MM.1S (cell line): ENCODE measurements at regions not wholly inside any gene's neighbourhood (a gene's known extent, or its start where the extent isn't known, plus 50 kb on each side); places are given as distances from the start of the nearest gene placed in this dataset.

ENCODE experiments used
- DNase-seq: peaks from one replicate; pipeline ENCODE4 v3.0.0-alpha.2; 2015
- H2AFZ ChIP-seq: fragments of 300-600 bp; sonication (generic); 2 replicates; pipeline ENCODE4 v1.6.0; 2016; ENCODE audit warnings: antibody characterized with exemption, low read length
- H3F3A ChIP-seq: fragments of 300-600 bp; sonication (generic); 2 replicates; pipeline ENCODE4 v1.6.1; 2016; ENCODE audit warnings: mild to moderate bottlenecking, antibody characterized with exemption, low read length, moderate library complexity, mixed read lengths; ENCODE audit not compliant: insufficient read depth
- H3K27ac ChIP-seq: fragments of 300-600 bp; sonication (generic); 2 replicates; pipeline ENCODE4 v1.5.1; 2016; ENCODE audit warnings: mild to moderate bottlenecking, low read length
- H3K27me3 ChIP-seq: fragments of 300-600 bp; sonication (generic); replicated peaks from 2 replicates; pipeline ENCODE4 v1.6.0; 2016; ENCODE audit warnings: low read length; ENCODE audit not compliant: insufficient read depth
- H3K36me3 ChIP-seq: fragments of 300-600 bp; sonication (generic); replicated peaks from 2 replicates; pipeline ENCODE4 v1.6.1; 2016; ENCODE audit warnings: mild to moderate bottlenecking, low read length, mixed read lengths; ENCODE audit not compliant: insufficient read depth
- H3K4me1 ChIP-seq: fragments of 300-600 bp; sonication (generic); 2 replicates; pipeline ENCODE4 v1.6.1; 2016; ENCODE audit warnings: low read length, mixed read lengths
- H3K4me2 ChIP-seq: fragments of 300-600 bp; sonication (generic); 2 replicates; pipeline ENCODE4 v1.6.0; 2016; ENCODE audit warnings: low read depth, low read length
- H3K4me3 ChIP-seq: fragments of 300-600 bp; sonication (generic); 2 replicates; pipeline ENCODE4 v1.5.1; 2016; ENCODE audit warnings: low read length, mixed read lengths
- H3K79me2 ChIP-seq: fragments of 300-600 bp; sonication (generic); 2 replicates; pipeline ENCODE4 v1.6.1; 2016; ENCODE audit warnings: mixed run types, low read length, mixed read lengths
- H3K9ac ChIP-seq: fragments of 300-600 bp; sonication (generic); 2 replicates; pipeline ENCODE4 v1.6.1; 2016; ENCODE audit warnings: low read length, mixed read lengths
- H3K9me2 ChIP-seq: fragments of 300-600 bp; sonication (generic); replicated peaks from 2 replicates; pipeline ENCODE4 v1.6.1; 2016; ENCODE audit warnings: mild to moderate bottlenecking, low read length, mixed read lengths; ENCODE audit not compliant: insufficient read depth
- H3K9me3 ChIP-seq: fragments of 300-600 bp; sonication (generic); replicated peaks from 2 replicates; pipeline ENCODE4 v1.6.1; 2016; ENCODE audit warnings: mild to moderate bottlenecking, low read length, mixed read lengths; ENCODE audit not compliant: insufficient read depth
- H4K20me1 ChIP-seq: fragments of 300-600 bp; sonication (generic); 2 replicates; pipeline ENCODE4 v1.6.1; 2016; ENCODE audit warnings: mild to moderate bottlenecking, low read length, moderate library complexity, mixed read lengths; ENCODE audit not compliant: insufficient read depth
- EZH2 ChIP-seq: fragments of 300-600 bp; sonication (generic); optimal IDR thresholded peaks from 2 replicates; pipeline ENCODE3; 2017; ENCODE audit warnings: low read depth, mild to moderate bottlenecking, antibody characterized with exemption, low read length, mixed read lengths
- EZH2phosphoT487 ChIP-seq: fragments of 300-600 bp; sonication (generic); IDR thresholded peaks from 2 replicates; pipeline ENCODE4 v1.6.1; 2018; ENCODE audit warnings: antibody characterized with exemption, low read length
- TF ChIP-seq, protein P1 (sequence below): fragments of 300-600 bp; sonication (generic); IDR thresholded peaks from 2 replicates; pipeline ENCODE4 v1.5.1; 2016; ENCODE audit warnings: antibody characterized with exemption, low read length, mixed read lengths

DNA sequence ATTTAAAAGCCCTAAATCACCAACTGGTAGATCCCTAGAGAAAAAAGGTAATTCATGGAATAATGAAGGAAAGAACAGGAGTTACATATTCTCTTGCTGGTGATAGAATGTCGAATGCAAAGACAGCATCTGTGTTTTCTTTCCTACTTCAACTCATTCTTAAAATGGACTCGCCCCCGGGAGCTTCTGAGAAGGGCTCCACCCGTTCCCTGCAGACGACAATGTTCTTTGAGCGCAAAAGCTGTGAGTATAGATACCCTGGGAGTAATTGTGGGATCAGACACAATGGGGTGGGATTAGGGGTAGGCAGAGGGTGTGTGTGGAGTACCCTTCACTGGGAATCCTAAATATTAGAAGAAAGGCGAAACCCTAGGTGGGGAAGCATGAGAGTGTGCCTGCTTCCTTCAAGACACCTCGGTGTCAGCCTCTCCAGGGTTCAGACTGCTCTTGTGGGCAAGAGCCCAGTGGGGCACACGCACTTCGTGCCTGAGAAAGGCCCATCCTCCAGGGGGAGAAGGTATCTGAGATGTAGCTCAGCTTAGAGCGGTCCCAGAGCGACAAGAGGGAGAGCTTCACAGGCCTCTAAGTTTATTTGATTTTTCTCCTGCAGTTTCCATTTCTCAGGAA is 123.3 kb upstream of the DPYD start:
- DNase-seq = no peak
- no peak overlapping the region for H3K4me2 ChIP-seq
- no peaks in the 10 kb centered on the region for H3K9me3 ChIP-seq
- no peaks in the 10 kb centered on the region for H3F3A ChIP-seq
- no peak overlapping the region for H3K4me3 ChIP-seq
- no peaks in the 10 kb centered on the region for H3K36me3 ChIP-seq
- H2AFZ ChIP-seq = no peak overlapping the region
- no peak overlapping the region for H3K9ac ChIP-seq
- TF ChIP-seq EZH2 (no peak), EZH2phosphoT487 (no peak)
- TF ChIP-seq, protein P1, sequence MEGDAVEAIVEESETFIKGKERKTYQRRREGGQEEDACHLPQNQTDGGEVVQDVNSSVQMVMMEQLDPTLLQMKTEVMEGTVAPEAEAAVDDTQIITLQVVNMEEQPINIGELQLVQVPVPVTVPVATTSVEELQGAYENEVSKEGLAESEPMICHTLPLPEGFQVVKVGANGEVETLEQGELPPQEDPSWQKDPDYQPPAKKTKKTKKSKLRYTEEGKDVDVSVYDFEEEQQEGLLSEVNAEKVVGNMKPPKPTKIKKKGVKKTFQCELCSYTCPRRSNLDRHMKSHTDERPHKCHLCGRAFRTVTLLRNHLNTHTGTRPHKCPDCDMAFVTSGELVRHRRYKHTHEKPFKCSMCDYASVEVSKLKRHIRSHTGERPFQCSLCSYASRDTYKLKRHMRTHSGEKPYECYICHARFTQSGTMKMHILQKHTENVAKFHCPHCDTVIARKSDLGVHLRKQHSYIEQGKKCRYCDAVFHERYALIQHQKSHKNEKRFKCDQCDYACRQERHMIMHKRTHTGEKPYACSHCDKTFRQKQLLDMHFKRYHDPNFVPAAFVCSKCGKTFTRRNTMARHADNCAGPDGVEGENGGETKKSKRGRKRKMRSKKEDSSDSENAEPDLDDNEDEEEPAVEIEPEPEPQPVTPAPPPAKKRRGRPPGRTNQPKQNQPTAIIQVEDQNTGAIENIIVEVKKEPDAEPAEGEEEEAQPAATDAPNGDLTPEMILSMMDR = no peak
- no peaks in the 10 kb centered on the region for H4K20me1 ChIP-seq
- no peaks in the 10 kb centered on the region for H3K4me1 ChIP-seq
- H3K79me2 ChIP-seq = no peaks in the 10 kb centered on the region
- no peak overlapping the region for H3K27ac ChIP-seq
- H3K9me2 ChIP-seq = no peaks in the 10 kb centered on the region
- H3K27me3 ChIP-seq = no peaks in the 10 kb centered on the region

DNA sequence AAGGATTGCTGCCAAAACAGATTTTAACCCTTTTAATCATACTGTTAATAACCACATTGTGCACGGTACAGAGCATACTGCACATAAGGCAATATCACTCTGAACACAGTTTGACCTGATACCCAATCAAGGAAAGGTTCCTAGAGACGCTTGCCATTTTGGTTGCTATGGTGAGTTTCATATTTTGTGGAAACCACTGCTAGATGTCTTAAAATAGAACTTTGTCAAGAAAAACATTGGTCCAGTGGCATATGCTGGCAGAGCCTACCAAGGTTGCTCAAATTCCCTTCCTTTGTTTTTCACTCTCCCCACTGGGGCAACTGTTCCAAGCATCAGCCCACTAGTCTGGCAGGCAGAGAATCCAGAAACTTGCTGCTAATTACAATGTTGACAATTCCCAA is 114.8 kb upstream of the DPYD start:
- Histone ChIP-seq H3K4me1 (no peaks in the 10 kb centered on the region), H3F3A (no peaks in the 10 kb centered on the region), H2AFZ (no peak overlapping the region), H3K4me3 (no peak overlapping the region), H3K27ac (no peak overlapping the region), H3K9ac (no peak overlapping the region), H4K20me1 (no peaks in the 10 kb centered on the region), H3K4me2 (no peak overlapping the region), H3K36me3 (no peaks in the 10 kb centered on the region), H3K79me2 (no peaks in the 10 kb centered on the region), H3K9me2 (no peaks in the 10 kb centered on the region), H3K27me3 (no peaks in the 10 kb centered on the region), H3K9me3 (no peaks in the 10 kb centered on the region)
- no peak for TF ChIP-seq EZH2phosphoT487
- TF ChIP-seq, protein P1 = no peak
- DNase-seq = no peak

DNA sequence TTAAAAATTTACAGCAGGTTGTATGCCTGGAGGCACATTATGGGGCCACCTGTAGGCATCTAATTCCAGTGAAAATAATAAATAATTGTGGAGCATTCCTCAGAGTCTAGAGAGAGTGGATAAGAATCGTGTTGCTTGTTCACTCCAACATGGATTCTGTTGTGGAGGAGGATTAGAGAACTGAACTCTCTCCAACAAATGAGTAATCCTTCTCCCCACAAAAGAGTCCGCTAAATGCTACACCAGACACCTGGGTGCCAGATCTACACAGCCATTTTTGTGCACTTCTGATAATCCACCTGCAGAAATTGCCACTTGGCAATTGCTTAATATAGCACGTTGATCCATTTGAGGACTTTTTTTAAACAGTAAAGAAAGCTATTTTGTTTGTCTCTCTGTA is 113.7 kb upstream of the DPYD start:
- H3K4me1 ChIP-seq = no peaks in the 10 kb centered on the region
- no peak for DNase-seq
- no peaks in the 10 kb centered on the region for H3K9me3 ChIP-seq
- no peak overlapping the region for H3K27ac ChIP-seq
- no peak overlapping the region for H3K9ac ChIP-seq
- no peaks in the 10 kb centered on the region for H3F3A ChIP-seq
- H3K27me3 ChIP-seq = no peaks in the 10 kb centered on the region
- H3K9me2 ChIP-seq = no peaks in the 10 kb centered on the region
- no peaks in the 10 kb centered on the region for H4K20me1 ChIP-seq
- H3K4me3 ChIP-seq = no peak overlapping the region
- H3K79me2 ChIP-seq = no peaks in the 10 kb centered on the region
- no peaks in the 10 kb centered on the region for H3K36me3 ChIP-seq
- no peak overlapping the region for H3K4me2 ChIP-seq
- no peak for TF ChIP-seq EZH2
- TF ChIP-seq, protein P1 = no peak
- no peak for TF ChIP-seq EZH2phosphoT487
- H2AFZ ChIP-seq = no peak overlapping the region
